ENCODE measurements at regions not wholly inside any gene's neighbourhood (a gene's known extent, or its start where the extent isn't known, plus 50 kb on each side); places are given as distances from the start of the nearest gene placed in this dataset.

DNA sequence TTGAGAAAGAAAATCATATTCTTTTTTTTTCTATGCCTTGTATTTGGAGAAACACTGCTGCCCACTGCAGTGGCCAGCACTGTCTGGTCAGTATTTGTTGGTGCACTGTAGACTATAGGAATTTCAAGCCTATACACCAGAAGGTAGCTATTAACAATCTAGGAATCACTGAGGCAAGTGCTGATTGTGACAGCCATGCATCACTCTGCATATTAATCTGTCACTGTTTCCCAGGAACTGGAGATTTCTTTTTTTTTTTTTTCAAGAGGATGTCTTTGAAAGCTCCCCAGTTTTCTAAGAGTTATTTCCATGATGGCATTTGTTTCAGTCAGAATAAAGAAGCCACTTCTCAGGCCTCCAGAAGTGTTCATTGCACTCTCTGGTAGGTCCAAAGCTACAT is 737.8 kb upstream of the PTBP2 start (continued):
- TF ChIP-seq CTCF (IDR thresholded peaks at IDR 0.05; ENCODE audit: low read depth, low read length, missing input control) (no peak), RAD21 (IDR thresholded peaks at IDR 0.05) (no peak), REST (IDR thresholded peaks at IDR 0.05) (no peak)

- 66% methylated on average over 1 of the region's 1 CpG for WGBS
- Histone ChIP-seq H3K27ac (ENCODE audit: low read depth in 1 of 2, low read length in 2 of 2) (no peak overlapping the region), H3K9ac (ENCODE audit: low read depth in 1 of 2, low read length in 2 of 2) (no peak overlapping the region), H3K36me3 (ENCODE audit: control insufficient read depth in 4 of 4, insufficient read depth in 3 of 4, low read depth in 1 of 4, low read length in 3 of 4) (no peaks in the 10 kb centered on the region), H3K9me3 (ENCODE audit: control insufficient read depth in 4 of 4, low read length in 3 of 4) (no peaks in the 10 kb centered on the region), H3K4me3 (ENCODE audit: low read depth in 1 of 3, low read length in 3 of 3) (no peak overlapping the region), H3K27me3 (ENCODE audit: control insufficient read depth in 4 of 4, insufficient read depth in 4 of 4, low read length in 3 of 4) (no peaks in the 10 kb centered on the region), H3K4me1 (ENCODE audit: control insufficient read depth in 4 of 4, insufficient read depth in 4 of 4, low read length in 3 of 4) (no peaks in the 10 kb centered on the region)
- no peak for TF ChIP-seq HNF4A (conservative IDR thresholded peaks at IDR 0.05)
- no peak for TF ChIP-seq RAD21 (IDR thresholded peaks at IDR 0.05)
- no peak for TF ChIP-seq RXRA (IDR thresholded peaks at IDR 0.05)
- no peak for TF ChIP-seq REST (IDR thresholded peaks at IDR 0.05)
- no peak for TF ChIP-seq EGR1 (IDR thresholded peaks at IDR 0.05; ENCODE audit: low read depth in 2 of 2)
- TF ChIP-seq, protein P1, sequence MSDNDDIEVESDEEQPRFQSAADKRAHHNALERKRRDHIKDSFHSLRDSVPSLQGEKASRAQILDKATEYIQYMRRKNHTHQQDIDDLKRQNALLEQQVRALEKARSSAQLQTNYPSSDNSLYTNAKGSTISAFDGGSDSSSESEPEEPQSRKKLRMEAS (IDR thresholded peaks at IDR 0.05) = no peak
- no peak for TF ChIP-seq GABPA (IDR thresholded peaks at IDR 0.05 in 1 of 2, conservative IDR thresholded peaks at IDR 0.05 in 1 of 2)
- TF ChIP-seq TAF1 (conservative IDR thresholded peaks at IDR 0.05) = no peak
- TF ChIP-seq NR2F2 (IDR thresholded peaks at IDR 0.05) = no peak
- no peak for DNase-seq (ENCODE audit: low spot score)
Measured at GRCh38 chr1:95984798-95985374, 736.7 kb upstream of the PTBP2 start.

All from liver (tissue), 8 donors.